Smooth muscle cell (in vitro differentiated cells): ENCODE measurements at regions not wholly inside any gene's neighbourhood (a gene's known extent, or its start where the extent isn't known, plus 50 kb on each side); places are given as distances from the start of the nearest gene placed in this dataset.
"Not testable (repeated sequence)": the region's sequence is repeated elsewhere in the genome, so short reads cannot be mapped to it uniquely, and the experiment has no call there.

Source experiments
- DNase-seq: peaks from one replicate; lab custom pipeline; 2025; ENCODE audit not compliant: unreplicated experiment; lab: John Stamatoyannopoulos, UW
- H2AFZ ChIP-seq: fragments of 200-600 bp; sonication (generic); 2 replicates; pipeline ENCODE4 v1.6.0; 2016; ENCODE audit warnings: antibody characterized with exemption, low read depth, mild to moderate bottlenecking
- H3F3A ChIP-seq: fragments of 200-600 bp; sonication (generic); 2 replicates; pipeline ENCODE4 v1.6.0; 2017; ENCODE audit warnings: antibody characterized with exemption, low read depth
- H3K27ac ChIP-seq: fragments of 200-600 bp; sonication (generic); 2 replicates; pipeline ENCODE4 v1.5.1; 2016; ENCODE audit warnings: low read depth, mild to moderate bottlenecking
- H3K27me3 ChIP-seq: fragments of 200-600 bp; sonication (generic); 2 replicates; pipeline ENCODE4 v1.6.1; 2016; ENCODE audit warnings: low read depth, mild to moderate bottlenecking
- H3K36me3 ChIP-seq: fragments of 200-600 bp; sonication (generic); 2 replicates; pipeline ENCODE4 v1.5.1; 2016; ENCODE audit warnings: low read depth
- H3K4me1 ChIP-seq: fragments of 200-600 bp; sonication (generic); 2 replicates; pipeline ENCODE4 v1.5.1; 2016; ENCODE audit warnings: low read depth
- H3K4me2 ChIP-seq: fragments of 200-600 bp; sonication (generic); 2 replicates; pipeline ENCODE4 v1.6.0; 2016; ENCODE audit warnings: mild to moderate bottlenecking
- H3K4me3 ChIP-seq: fragments of 200-600 bp; sonication (generic); 2 replicates; pipeline ENCODE4 v1.5.1; 2016; ENCODE audit warnings: mild to moderate bottlenecking
- H3K79me2 ChIP-seq: fragments of 200-600 bp; sonication (generic); 2 replicates; pipeline ENCODE4 v1.6.0; 2016; ENCODE audit warnings: low read depth, mild to moderate bottlenecking
- H3K9ac ChIP-seq: fragments of 200-600 bp; sonication (generic); 2 replicates; pipeline ENCODE4 v1.6.0; 2016; ENCODE audit warnings: low read depth
- H3K9me3 ChIP-seq: fragments of 200-600 bp; sonication (generic); replicated peaks from 2 replicates; pipeline ENCODE4 v1.5.1; 2016; ENCODE audit warnings: low read depth
- H4K20me1 ChIP-seq: fragments of 200-600 bp; sonication (generic); 2 replicates; pipeline ENCODE4 v1.6.0; 2016; ENCODE audit warnings: low read depth
- WGBS: methylation state at CpG from one replicate; pipeline ENCODE4 v1.1.7; 2016; ENCODE audit warnings: low lambda C conversion rate; 5-methylcytosine and 5-hydroxymethylcytosine counted together
- TF ChIP-seq, protein P1 (sequence below): fragments of 200-600 bp; sonication (generic); IDR thresholded peaks from 2 replicates; pipeline ENCODE4 v1.5.1; 2017; ENCODE audit warnings: borderline replicate concordance, mild to moderate bottlenecking, antibody characterized with exemption; ENCODE audit not compliant: insufficient read depth, poor library complexity, severe bottlenecking

DNA sequence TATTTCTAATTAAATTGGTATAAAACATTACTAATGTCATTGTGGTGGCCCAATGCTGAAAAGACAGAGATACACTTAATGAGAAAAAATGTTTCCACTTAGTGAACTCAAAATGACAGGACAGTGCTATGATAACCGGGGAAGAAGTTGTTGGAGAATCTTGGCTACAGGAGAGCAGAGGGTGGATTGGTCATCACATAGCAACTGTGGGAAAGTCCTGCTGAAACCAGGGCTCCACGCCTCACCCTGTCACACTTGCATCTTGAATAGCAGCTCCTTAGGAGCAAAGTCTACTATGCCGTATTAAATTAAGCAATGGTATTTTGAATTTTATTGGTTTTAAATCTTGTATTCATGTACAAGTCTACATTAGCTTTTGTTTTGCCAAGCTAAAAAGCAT lies 225.5 kb downstream of the KLF6 start:
- Histone ChIP-seq H2AFZ (no peak overlapping the region), H3F3A (no peaks in the 10 kb centered on the region), H3K9ac (no peak overlapping the region), H3K79me2 (no peaks in the 10 kb centered on the region), H3K4me1 (no peaks in the 10 kb centered on the region), H3K27me3 (no peaks in the 10 kb centered on the region), H3K27ac (no peak overlapping the region), H3K4me2 (no peak overlapping the region), H3K9me3 (no peaks in the 10 kb centered on the region), H4K20me1 (no peaks in the 10 kb centered on the region), H3K36me3 (no peaks in the 10 kb centered on the region), H3K4me3 (no peak overlapping the region)
- no peak for DNase-seq
- TF ChIP-seq, protein P1, sequence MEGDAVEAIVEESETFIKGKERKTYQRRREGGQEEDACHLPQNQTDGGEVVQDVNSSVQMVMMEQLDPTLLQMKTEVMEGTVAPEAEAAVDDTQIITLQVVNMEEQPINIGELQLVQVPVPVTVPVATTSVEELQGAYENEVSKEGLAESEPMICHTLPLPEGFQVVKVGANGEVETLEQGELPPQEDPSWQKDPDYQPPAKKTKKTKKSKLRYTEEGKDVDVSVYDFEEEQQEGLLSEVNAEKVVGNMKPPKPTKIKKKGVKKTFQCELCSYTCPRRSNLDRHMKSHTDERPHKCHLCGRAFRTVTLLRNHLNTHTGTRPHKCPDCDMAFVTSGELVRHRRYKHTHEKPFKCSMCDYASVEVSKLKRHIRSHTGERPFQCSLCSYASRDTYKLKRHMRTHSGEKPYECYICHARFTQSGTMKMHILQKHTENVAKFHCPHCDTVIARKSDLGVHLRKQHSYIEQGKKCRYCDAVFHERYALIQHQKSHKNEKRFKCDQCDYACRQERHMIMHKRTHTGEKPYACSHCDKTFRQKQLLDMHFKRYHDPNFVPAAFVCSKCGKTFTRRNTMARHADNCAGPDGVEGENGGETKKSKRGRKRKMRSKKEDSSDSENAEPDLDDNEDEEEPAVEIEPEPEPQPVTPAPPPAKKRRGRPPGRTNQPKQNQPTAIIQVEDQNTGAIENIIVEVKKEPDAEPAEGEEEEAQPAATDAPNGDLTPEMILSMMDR = no peak
- over 99% methylated on average over 3 of the region's 3 CpGs for WGBS

DNA sequence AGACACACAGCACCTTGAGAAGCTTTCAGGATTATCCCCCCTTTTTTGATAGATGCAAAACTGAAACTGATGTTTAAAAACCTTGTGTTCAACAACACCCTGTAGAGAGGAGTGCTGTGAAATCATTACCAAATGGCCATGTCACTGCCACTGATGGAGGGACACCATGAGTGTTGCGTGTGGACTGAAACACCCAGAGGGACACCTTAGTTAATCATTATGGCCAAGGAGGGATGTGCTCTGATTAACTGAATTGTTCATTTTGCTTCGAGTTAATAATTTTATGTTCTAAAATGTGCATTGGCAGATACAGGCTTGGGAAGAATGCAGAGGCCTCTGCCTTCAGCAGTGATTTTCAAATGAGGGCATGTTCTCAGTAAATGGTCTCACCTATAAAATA lies 226.0 kb downstream of the KLF6 start:
- Histone ChIP-seq H3K9me3 (no peaks in the 10 kb centered on the region), H3K9ac (no peak overlapping the region), H3K27me3 (no peaks in the 10 kb centered on the region), H3F3A (no peaks in the 10 kb centered on the region), H3K36me3 (no peaks in the 10 kb centered on the region), H3K79me2 (no peaks in the 10 kb centered on the region), H3K4me2 (no peak overlapping the region), H4K20me1 (no peaks in the 10 kb centered on the region), H3K4me1 (no peaks in the 10 kb centered on the region), H3K4me3 (no peak overlapping the region), H2AFZ (no peak overlapping the region), H3K27ac (no peak overlapping the region)
- WGBS = 85% methylated on average over 2 of the region's 2 CpGs
- TF ChIP-seq, protein P1 = no peak
- DNase-seq = no peak

- H3K27me3 ChIP-seq, H3K36me3 ChIP-seq, H3K4me2 ChIP-seq, H2AFZ ChIP-seq, H3K4me3 ChIP-seq, H3K4me1 ChIP-seq, H3K9me3 ChIP-seq, H4K20me1 ChIP-seq, H3K9ac ChIP-seq, H3F3A ChIP-seq, DNase-seq, H3K79me2 ChIP-seq, H3K27ac ChIP-seq: not testable (repeated sequence)
- WGBS = 98% methylated on average over 46 of the region's 46 CpGs
Measured at GRCh38 chr10:3556191-3557017, 228.6 kb downstream of the KLF6 start.

DNA sequence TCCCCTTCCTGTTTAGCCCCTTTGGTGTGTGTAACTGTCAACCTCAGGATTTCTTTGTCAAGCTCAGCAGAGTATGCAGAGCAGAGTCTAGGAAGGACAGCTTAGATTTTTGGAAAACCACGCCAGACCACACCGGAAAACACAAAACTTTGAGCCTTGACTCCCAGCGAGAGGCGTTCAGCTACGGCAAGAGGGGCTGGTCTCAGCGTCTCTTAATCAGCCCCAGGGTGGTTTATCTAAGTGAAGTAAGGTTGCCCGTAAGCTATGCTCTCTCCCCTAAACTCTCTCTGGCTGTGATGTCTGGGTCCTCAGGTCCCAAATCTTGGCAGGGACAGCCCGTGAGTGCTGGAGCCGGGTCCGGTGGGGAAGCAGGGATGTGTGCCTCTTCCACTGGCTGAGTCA lies 230.9 kb downstream of the KLF6 start:
- Histone ChIP-seq H3K79me2 (no peaks in the 10 kb centered on the region), H3K27me3 (no peaks in the 10 kb centered on the region), H4K20me1 (no peaks in the 10 kb centered on the region), H2AFZ (peak overlapping the region; percentile 7), H3K4me3 (no peak overlapping the region), H3K27ac (no peak overlapping the region), H3K9ac (no peak overlapping the region), H3K4me2 (no peak overlapping the region), H3F3A (no peaks in the 10 kb centered on the region), H3K36me3 (no peaks in the 10 kb centered on the region), H3K9me3 (no peaks in the 10 kb centered on the region), H3K4me1 (no peaks in the 10 kb centered on the region)
- no peak for DNase-seq
- 76% methylated on average over 10 of the region's 10 CpGs for WGBS
- TF ChIP-seq, protein P1 = no peak
